Stomach (tissue), 4 donors: ENCODE measurements at regions not wholly inside any gene's neighbourhood (a gene's known extent, or its start where the extent isn't known, plus 50 kb on each side); places are given as distances from the start of the nearest gene placed in this dataset.

Experiments
- CTCF ChIP-seq, 7 experiments: fragments of 450-650 bp in 4 of 7; fragments of 200-600 bp in 3 of 7; sonication (generic) in 3 of 7; IDR thresholded peaks; one replicate each; pipeline ENCODE4 v1.5.1; 2016 to 2019; ENCODE audit warnings: antibody characterized with exemption in 7 of 7, control low read depth in 2 of 7, mild to moderate bottlenecking in 1 of 7
- EP300 ChIP-seq: sonication (generic); formaldehyde crosslinking; IDR thresholded peaks from one replicate; pipeline ENCODE4 v1.6.1; 2017; ENCODE audit warnings: antibody characterized with exemption

DNA sequence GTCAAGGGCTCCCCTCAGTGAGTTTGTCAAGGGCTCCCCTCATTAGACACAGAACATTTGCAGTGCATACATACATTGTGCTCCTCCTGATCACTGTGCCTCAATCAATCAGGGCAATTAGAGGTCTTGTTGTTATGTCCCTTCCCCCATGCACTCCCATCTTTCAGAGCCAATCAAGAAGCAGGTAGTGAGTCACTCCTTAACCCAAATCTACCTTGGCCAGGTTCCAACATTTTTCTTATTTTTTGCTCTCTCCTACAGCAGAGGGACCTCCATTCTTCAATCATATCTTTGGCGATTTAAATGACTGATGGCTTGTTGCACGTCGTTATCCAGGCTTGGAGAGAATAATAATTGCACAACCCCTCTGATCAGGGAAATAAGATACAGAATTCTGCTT lies 409.9 kb upstream of the SPTLC3 start:
- TF ChIP-seq CTCF (IDR thresholded peaks at IDR 0.05) (no peak), EP300 (no peak)
